HCT116 (cell line): ENCODE measurements at regions not wholly inside any gene's neighbourhood (a gene's known extent, or its start where the extent isn't known, plus 50 kb on each side); places are given as distances from the start of the nearest gene placed in this dataset.

Source experiments
- CTCF ChIP-seq, 3 experiments: fragments of 200-600 bp in 1 of 3; sonication (generic) in 1 of 3; IDR thresholded peaks in 2 of 3; conservative IDR thresholded peaks in 1 of 3; 2 replicates each; pipeline ENCODE4 v1.5.1; 2012 to 2017; ENCODE audit warnings: low read depth in 2 of 3, low read length in 2 of 3, antibody characterized with exemption in 1 of 3, borderline replicate concordance in 1 of 3, control low read depth in 1 of 3, mild to moderate bottlenecking in 1 of 3, mixed read lengths in 1 of 3, mixed run types in 1 of 3, moderate library complexity in 1 of 3; ENCODE audit not compliant: insufficient read depth in 1 of 3
- EZH2 ChIP-seq: fragments of 200-600 bp; sonication (generic); IDR thresholded peaks from 2 replicates; pipeline ENCODE4 v1.6.1; 2017; ENCODE audit warnings: antibody characterized with exemption, mixed run types
- EZH2phosphoT487 ChIP-seq: fragments of 200-600 bp; IDR thresholded peaks from 2 replicates; pipeline ENCODE4 v1.6.1; 2018; ENCODE audit warnings: antibody characterized with exemption, borderline replicate concordance
- JUND ChIP-seq: IDR thresholded peaks from 2 replicates; pipeline ENCODE4 v1.6.1; 2012
- POLR2A ChIP-seq: IDR thresholded peaks from 2 replicates; pipeline ENCODE4 v1.7.0; 2011; ENCODE audit warnings: borderline replicate concordance; ENCODE audit not compliant: insufficient read depth, insufficient read length; ENCODE audit errors: extremely low read depth
- SP1 ChIP-seq: IDR thresholded peaks from 2 replicates; pipeline ENCODE4 v1.6.1; 2012; ENCODE audit warnings: low read depth
- YY1 ChIP-seq: IDR thresholded peaks from 2 replicates; pipeline ENCODE4 v1.6.1; 2011; ENCODE audit warnings: low read length, low read depth, moderate library complexity, mild to moderate bottlenecking; ENCODE audit not compliant: insufficient replicate concordance; ENCODE audit errors: extremely low read depth
- ZFX ChIP-seq: fragments of 450-650 bp; IDR thresholded peaks from 2 replicates; pipeline ENCODE4 v1.6.1; 2017

GRCh38 chr10:81725851-81726250 is 149.1 kb upstream of the NRG3 start:
- TF ChIP-seq POLR2A (no peak), CTCF (IDR thresholded peaks at IDR 0.05 in 2 of 3, conservative IDR thresholded peaks at IDR 0.05 in 1 of 3; ENCODE audit: borderline replicate concordance in 1 of 3, insufficient read depth in 1 of 3, low read depth in 2 of 3, low read length in 2 of 3) (no peak), EZH2 (no peak), EZH2phosphoT487 (no peak), SP1 (no peak), JUND (no peak), ZFX (no peak), YY1 (no peak)
